Fibroblast of villous mesenchyme (primary cell): ENCODE measurements at regions not wholly inside any gene's neighbourhood (a gene's known extent, or its start where the extent isn't known, plus 50 kb on each side); places are given as distances from the start of the nearest gene placed in this dataset.

Experiments used
- DNase-seq: peaks from one replicate; pipeline ENCODE4 v3.0.0-alpha.2; 2010; ENCODE audit warnings: low read depth
- H3K4me3 ChIP-seq: 2 replicates; pipeline ENCODE4 v1.5.1; 2011; ENCODE audit warnings: low read depth, mild to moderate bottlenecking, low read length
- CTCF ChIP-seq: IDR thresholded peaks from 2 replicates; pipeline ENCODE4 v1.5.1; 2012; ENCODE audit warnings: low read depth, mild to moderate bottlenecking, low read length; ENCODE audit not compliant: insufficient read depth

GRCh38 chr2:5403392-5403791 lies 288.8 kb upstream of the SOX11 start:
- TF ChIP-seq CTCF = no peak
- no peak for DNase-seq
- H3K4me3 ChIP-seq = no peak overlapping the region

- no peak for DNase-seq
- no peak overlapping the region for H3K4me3 ChIP-seq
- TF ChIP-seq CTCF = no peak
Measured at GRCh38 chr2:5409898-5410381, 282.2 kb upstream of the SOX11 start.

- no peak for TF ChIP-seq CTCF
- H3K4me3 ChIP-seq = no peak overlapping the region
- no peak for DNase-seq
Measured at GRCh38 chr2:5410991-5411700, 281.0 kb upstream of the SOX11 start.

GRCh38 chr2:5412001-5412400 lies 280.2 kb upstream of the SOX11 start:
- no peak overlapping the region for H3K4me3 ChIP-seq
- TF ChIP-seq CTCF = no peak
- no peak for DNase-seq

- no peak overlapping the region for H3K4me3 ChIP-seq
- no peak for TF ChIP-seq CTCF
Measured at GRCh38 chr2:5433855-5434254, 258.3 kb upstream of the SOX11 start.

GRCh38 chr2:5437375-5437774 lies 254.8 kb upstream of the SOX11 start:
- no peak for DNase-seq
- no peak overlapping the region for H3K4me3 ChIP-seq
- TF ChIP-seq CTCF = no peak

More at GRCh38 chr2:5433855-5434254, 258.3 kb upstream of the SOX11 start:
- DNase-seq = no peak

GRCh38 chr2:5440174-5440573 lies 252.0 kb upstream of the SOX11 start:
- DNase-seq = no peak
- no peak overlapping the region for H3K4me3 ChIP-seq
- no peak for TF ChIP-seq CTCF
